ENCODE measurements at regions not wholly inside any gene's neighbourhood (a gene's known extent, or its start where the extent isn't known, plus 50 kb on each side); places are given as distances from the start of the nearest gene placed in this dataset.

GRCh38 chr10:47101196-47101595, 190.0 kb downstream of the PTPN20 start:
- TF ChIP-seq, protein P1, sequence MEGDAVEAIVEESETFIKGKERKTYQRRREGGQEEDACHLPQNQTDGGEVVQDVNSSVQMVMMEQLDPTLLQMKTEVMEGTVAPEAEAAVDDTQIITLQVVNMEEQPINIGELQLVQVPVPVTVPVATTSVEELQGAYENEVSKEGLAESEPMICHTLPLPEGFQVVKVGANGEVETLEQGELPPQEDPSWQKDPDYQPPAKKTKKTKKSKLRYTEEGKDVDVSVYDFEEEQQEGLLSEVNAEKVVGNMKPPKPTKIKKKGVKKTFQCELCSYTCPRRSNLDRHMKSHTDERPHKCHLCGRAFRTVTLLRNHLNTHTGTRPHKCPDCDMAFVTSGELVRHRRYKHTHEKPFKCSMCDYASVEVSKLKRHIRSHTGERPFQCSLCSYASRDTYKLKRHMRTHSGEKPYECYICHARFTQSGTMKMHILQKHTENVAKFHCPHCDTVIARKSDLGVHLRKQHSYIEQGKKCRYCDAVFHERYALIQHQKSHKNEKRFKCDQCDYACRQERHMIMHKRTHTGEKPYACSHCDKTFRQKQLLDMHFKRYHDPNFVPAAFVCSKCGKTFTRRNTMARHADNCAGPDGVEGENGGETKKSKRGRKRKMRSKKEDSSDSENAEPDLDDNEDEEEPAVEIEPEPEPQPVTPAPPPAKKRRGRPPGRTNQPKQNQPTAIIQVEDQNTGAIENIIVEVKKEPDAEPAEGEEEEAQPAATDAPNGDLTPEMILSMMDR (conservative IDR thresholded peaks at IDR 0.05 in 1 of 2, IDR thresholded peaks at IDR 0.05 in 1 of 2; ENCODE audit: low read depth in 1 of 2, low read length in 2 of 2): no peak
- TF ChIP-seq EZH2 (IDR thresholded peaks at IDR 0.05; ENCODE audit: low read length, missing control alignments): no peak

Measured in fibroblast of lung (primary cell).